ENCODE measurements at regions not wholly inside any gene's neighbourhood (a gene's known extent, or its start where the extent isn't known, plus 50 kb on each side); places are given as distances from the start of the nearest gene placed in this dataset.
A peak's percentile ranks its signal among the peaks of the same experiment; 100 is the strongest.
"Not testable (repeated sequence)": the region's sequence is repeated elsewhere in the genome, so short reads cannot be mapped to it uniquely, and the experiment has no call there.

GRCh38 chr6:79431537-79431933 is 105.7 kb downstream of the LCA5 start:
- DNase-seq: no peak

GRCh38 chr6:79430913-79431536 is 106.2 kb downstream of the LCA5 start:
- no peak for DNase-seq

GRCh38 chr6:79427721-79428120 is 109.5 kb downstream of the LCA5 start:
- DNase-seq: no peak

- DNase-seq: no peak
These were observed 110.5 kb downstream of the LCA5 start for GRCh38 chr6:79426625-79427278.

- no peak for DNase-seq
These were observed 111.5 kb downstream of the LCA5 start for GRCh38 chr6:79425589-79426311.

GRCh38 chr6:79423216-79423615 is 114.0 kb downstream of the LCA5 start:
- no peak for DNase-seq

GRCh38 chr6:79422666-79423065 is 114.6 kb downstream of the LCA5 start:
- no peak for DNase-seq

- peak; percentile 67 for DNase-seq
These were observed 115.3 kb downstream of the LCA5 start for GRCh38 chr6:79421707-79422484.

- no peak for DNase-seq
These were observed 116.2 kb downstream of the LCA5 start for GRCh38 chr6:79421001-79421411.

GRCh38 chr6:79420054-79420453 is 117.2 kb downstream of the LCA5 start:
- DNase-seq: peak; percentile 19

GRCh38 chr6:79416931-79417330 is 120.3 kb downstream of the LCA5 start:
- peak; percentile 6 for DNase-seq

- peak; percentile 22 for DNase-seq
These were observed 123.6 kb downstream of the LCA5 start for GRCh38 chr6:79413562-79414002.

- no peak for DNase-seq
These were observed 126.4 kb downstream of the LCA5 start for GRCh38 chr6:79410806-79411205.

- DNase-seq: no peak
These were observed 128.8 kb downstream of the LCA5 start for GRCh38 chr6:79408256-79408974.

GRCh38 chr6:79404677-79405076 is 132.6 kb downstream of the LCA5 start:
- DNase-seq: no peak

- DNase-seq: no peak
These were observed 133.0 kb downstream of the LCA5 start for GRCh38 chr6:79404261-79404660.

GRCh38 chr6:79403563-79403962 is 133.7 kb downstream of the LCA5 start:
- DNase-seq: no peak

GRCh38 chr6:79403086-79403485 is 134.1 kb downstream of the LCA5 start:
- DNase-seq: no peak

GRCh38 chr6:79399499-79399898 is 137.7 kb downstream of the LCA5 start:
- no peak for DNase-seq

GRCh38 chr6:79398617-79399016 is 138.6 kb downstream of the LCA5 start:
- DNase-seq: not testable (repeated sequence)

- DNase-seq: no peak
These were observed 140.6 kb downstream of the LCA5 start for GRCh38 chr6:79396625-79397024.

- DNase-seq: no peak
These were observed 142.5 kb downstream of the LCA5 start for GRCh38 chr6:79394690-79395089.

GRCh38 chr6:79392094-79392493 is 145.1 kb downstream of the LCA5 start:
- no peak for DNase-seq

All from hematopoietic multipotent progenitor cell treated with erythropoietin and hydrocortisone succinate and interleukin-3 and kit ligand, for 4 days (in vitro differentiated cells).